MM.1S (cell line): ENCODE measurements at regions not wholly inside any gene's neighbourhood (a gene's known extent, or its start where the extent isn't known, plus 50 kb on each side); places are given as distances from the start of the nearest gene placed in this dataset.

Experiments used
- CTCF ChIP-seq: fragments of 300-600 bp; sonication (generic); IDR thresholded peaks from 2 replicates; pipeline ENCODE4 v1.5.1; 2016; ENCODE audit warnings: antibody characterized with exemption, low read length, mixed read lengths
- EZH2 ChIP-seq: fragments of 300-600 bp; sonication (generic); optimal IDR thresholded peaks from 2 replicates; pipeline ENCODE3; 2017; ENCODE audit warnings: low read depth, mild to moderate bottlenecking, antibody characterized with exemption, low read length, mixed read lengths
- EZH2phosphoT487 ChIP-seq: fragments of 300-600 bp; sonication (generic); IDR thresholded peaks from 2 replicates; pipeline ENCODE4 v1.6.1; 2018; ENCODE audit warnings: antibody characterized with exemption, low read length

- TF ChIP-seq CTCF (no peak), EZH2 (no peak), EZH2phosphoT487 (no peak)
These were observed 519.8 kb downstream of the PTPRU start for GRCh38 chr1:29756085-29756484.
